GM12891 (cell line): ENCODE measurements at regions not wholly inside any gene's neighbourhood (a gene's known extent, or its start where the extent isn't known, plus 50 kb on each side); places are given as distances from the start of the nearest gene placed in this dataset.

ENCODE experiments used
- PAX5 ChIP-seq: IDR thresholded peaks from 2 replicates; pipeline ENCODE4 v1.6.1; 2011; ENCODE audit warnings: low read length, moderate library complexity, mild to moderate bottlenecking; ENCODE audit not compliant: insufficient read depth, severe bottlenecking
- POLR2A ChIP-seq: IDR thresholded peaks from 2 replicates; pipeline ENCODE4 v1.6.1; 2011; ENCODE audit warnings: low read depth, low read length, control low read depth
- POLR2AphosphoS5 ChIP-seq: IDR thresholded peaks from 2 replicates; pipeline ENCODE4 v1.6.1; 2011; ENCODE audit warnings: low read depth, low read length, control low read depth
- POU2F2 ChIP-seq: IDR thresholded peaks from 2 replicates; pipeline ENCODE4 v1.6.1; 2011; ENCODE audit warnings: low read depth, mild to moderate bottlenecking, control low read depth, low read length, moderate library complexity
- SPI1 ChIP-seq: IDR thresholded peaks from 2 replicates; pipeline ENCODE4 v1.6.1; 2011; ENCODE audit warnings: low read depth, low read length, control low read depth
- TAF1 ChIP-seq: IDR thresholded peaks from 2 replicates; pipeline ENCODE4 v1.6.1; 2011; ENCODE audit warnings: low read depth, low read length, control low read depth

DNA sequence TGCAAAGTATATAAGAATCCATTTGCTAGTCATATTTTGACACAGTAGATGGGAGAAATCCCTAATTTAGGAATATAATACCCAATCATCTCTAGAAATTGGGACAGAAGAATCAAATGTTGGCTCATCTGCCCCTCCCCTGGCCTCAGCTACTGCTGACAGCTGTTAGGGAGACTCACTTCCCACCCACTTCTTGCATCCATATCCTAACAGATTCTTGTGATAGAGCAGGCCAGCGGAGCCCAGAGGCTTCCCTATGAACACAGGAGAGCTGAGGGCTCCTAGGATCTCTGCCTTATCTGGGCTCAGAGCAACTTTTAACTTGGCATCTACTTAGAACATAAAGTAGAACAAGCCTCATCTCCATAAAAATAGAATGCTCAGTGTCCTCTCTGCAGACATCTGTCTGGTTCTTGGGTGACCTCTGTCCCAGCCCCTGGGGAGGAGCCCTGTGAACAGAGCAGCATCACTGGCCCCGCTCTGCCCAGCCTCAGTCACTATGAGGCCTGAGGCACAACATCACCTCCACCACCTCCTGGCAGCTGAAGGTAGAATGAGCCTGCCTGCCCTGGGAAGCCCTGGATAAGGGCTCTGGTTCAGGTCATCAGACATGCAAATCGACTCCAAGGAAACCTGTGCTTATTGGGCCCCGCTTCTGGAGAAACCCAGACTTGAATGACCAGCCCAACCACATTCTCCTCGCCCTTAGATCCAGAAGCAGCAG lies 229.7 kb downstream of the ANKRD36B start:
- no peak for TF ChIP-seq POLR2A
- TF ChIP-seq POLR2AphosphoS5, result no peak
- TF ChIP-seq TAF1, result no peak
- no peak for TF ChIP-seq PAX5
- TF ChIP-seq POU2F2, result no peak
- no peak for TF ChIP-seq SPI1
